DND-41 (cell line): ENCODE measurements at regions not wholly inside any gene's neighbourhood (a gene's known extent, or its start where the extent isn't known, plus 50 kb on each side); places are given as distances from the start of the nearest gene placed in this dataset.

Experiments used
- ATAC-seq: fragments of 200-7000 bp; cut with Tn5 transposase; 3 replicates; pipeline ENCODE4 v1.9.1; 2021; ENCODE audit warnings: low read depth; ENCODE audit not compliant: insufficient read depth
- DNase-seq: peaks from one replicate; pipeline ENCODE4 v3.0.0-alpha.2; 2020
- H2AFZ ChIP-seq: 2 replicates; pipeline ENCODE4 v1.6.0; 2012; ENCODE audit warnings: low read depth, low read length
- H3K27ac ChIP-seq: 2 replicates; pipeline ENCODE4 v1.5.1; 2012; ENCODE audit warnings: low read length, inconsistent platforms
- H3K27me3 ChIP-seq: fragments of 200-600 bp; sonication (generic); 2 replicates; pipeline ENCODE4 v1.6.0; 2012; ENCODE audit warnings: low read length, mild to moderate bottlenecking, inconsistent platforms; ENCODE audit not compliant: insufficient read depth, poor library complexity
- H3K36me3 ChIP-seq: 2 replicates; pipeline ENCODE4 v1.5.1; 2012; ENCODE audit warnings: low read length, inconsistent platforms; ENCODE audit not compliant: insufficient read depth
- H3K4me1 ChIP-seq: 2 replicates; pipeline ENCODE4 v1.5.1; 2012; ENCODE audit warnings: mild to moderate bottlenecking, low read length; ENCODE audit not compliant: insufficient read depth
- H3K4me2 ChIP-seq: 2 replicates; pipeline ENCODE4 v1.6.0; 2012; ENCODE audit warnings: mild to moderate bottlenecking, moderate library complexity, low read length, inconsistent platforms; ENCODE audit not compliant: insufficient read depth
- H3K4me3 ChIP-seq, 2 experiments: fragments of 200-600 bp in 1 of 2; shearing (Covaris generic) in 1 of 2; 2 replicates each; pipeline ENCODE4 v1.5.1; 2012 to 2016; ENCODE audit warnings: inconsistent platforms in 2 of 2, low read length in 2 of 2, mild to moderate bottlenecking in 2 of 2, low read depth in 1 of 2, moderate library complexity in 1 of 2
- H3K79me2 ChIP-seq: 2 replicates; pipeline ENCODE4 v1.6.0; 2012; ENCODE audit warnings: low read length, inconsistent platforms; ENCODE audit not compliant: insufficient read depth
- H3K9ac ChIP-seq: 2 replicates; pipeline ENCODE4 v1.6.0; 2012; ENCODE audit warnings: low read depth, mild to moderate bottlenecking, inconsistent platforms, low read length, moderate library complexity
- H3K9me3 ChIP-seq: 2 replicates; pipeline ENCODE4 v1.5.1; 2012; ENCODE audit warnings: low read length, moderate library complexity, mild to moderate bottlenecking, inconsistent platforms; ENCODE audit not compliant: insufficient read depth, severe bottlenecking
- H4K20me1 ChIP-seq: 2 replicates; pipeline ENCODE4 v1.6.0; 2012; ENCODE audit warnings: low read length; ENCODE audit not compliant: insufficient read depth
- CTCF ChIP-seq: IDR thresholded peaks from 2 replicates; pipeline ENCODE4 v1.5.1; 2012; ENCODE audit warnings: borderline replicate concordance, low read length, moderate library complexity, mild to moderate bottlenecking; ENCODE audit not compliant: poor library complexity, severe bottlenecking; ENCODE audit errors: extremely low read depth
- EZH2 ChIP-seq: IDR thresholded peaks from 3 replicates; pipeline ENCODE4 v1.6.1; 2012; ENCODE audit warnings: borderline replicate concordance, low read depth, mild to moderate bottlenecking, moderate library complexity, low read length, inconsistent platforms; ENCODE audit not compliant: severe bottlenecking

- ATAC-seq (no peak), DNase-seq (no peak)
- H3K36me3 ChIP-seq, result no peaks in the 10 kb centered on the region
- TF ChIP-seq CTCF, result no peak
- TF ChIP-seq EZH2, result no peak
- H3K4me3 ChIP-seq, result no peak overlapping the region
- no peaks in the 10 kb centered on the region for H4K20me1 ChIP-seq
- no peaks in the 10 kb centered on the region for H3K27me3 ChIP-seq
- H3K9ac ChIP-seq, result no peak overlapping the region
- no peaks in the 10 kb centered on the region for H3K4me1 ChIP-seq
- no peak overlapping the region for H3K4me2 ChIP-seq
- H3K79me2 ChIP-seq, result no peaks in the 10 kb centered on the region
- H3K27ac ChIP-seq, result no peak overlapping the region
- no peak overlapping the region for H2AFZ ChIP-seq
- no peaks in the 10 kb centered on the region for H3K9me3 ChIP-seq
Measured at GRCh38 chr12:66024949-66025348, 105.6 kb downstream of the LLPH start.

GRCh38 chr12:66020481-66020880, 110.1 kb downstream of the LLPH start:
- H3K9ac ChIP-seq, result no peak overlapping the region
- ATAC-seq, result no peak
- TF ChIP-seq EZH2, result no peak
- no peak for TF ChIP-seq CTCF
- no peak overlapping the region for H3K4me3 ChIP-seq
- no peaks in the 10 kb centered on the region for H3K9me3 ChIP-seq
- no peaks in the 10 kb centered on the region for H3K36me3 ChIP-seq
- no peaks in the 10 kb centered on the region for H3K79me2 ChIP-seq
- no peak overlapping the region for H2AFZ ChIP-seq
- no peaks in the 10 kb centered on the region for H4K20me1 ChIP-seq
- no peak overlapping the region for H3K4me2 ChIP-seq
- no peak for DNase-seq
- H3K27ac ChIP-seq, result no peak overlapping the region
- H3K4me1 ChIP-seq, result no peaks in the 10 kb centered on the region
- peaks cover 2% of the 10 kb centered on the region for H3K27me3 ChIP-seq

- DNase-seq, result no peak
- Histone ChIP-seq H3K36me3 (no peaks in the 10 kb centered on the region), H3K4me2 (no peak overlapping the region)
Measured at GRCh38 chr12:66017736-66018135, 112.8 kb downstream of the LLPH start.

More at GRCh38 chr12:66017736-66018135, 112.8 kb downstream of the LLPH start:
- H3K4me1 ChIP-seq, result no peaks in the 10 kb centered on the region
- no peaks in the 10 kb centered on the region for H3K79me2 ChIP-seq
- H3K27ac ChIP-seq, result no peak overlapping the region
- no peak for TF ChIP-seq EZH2
- TF ChIP-seq CTCF, result no peak
- no peak overlapping the region for H3K4me3 ChIP-seq
- H2AFZ ChIP-seq, result no peak overlapping the region
- peaks cover 2% of the 10 kb centered on the region for H3K27me3 ChIP-seq
- no peaks in the 10 kb centered on the region for H4K20me1 ChIP-seq
- H3K9ac ChIP-seq, result no peak overlapping the region
- H3K9me3 ChIP-seq, result no peaks in the 10 kb centered on the region
- ATAC-seq, result no peak
